ENCODE measurements at regions not wholly inside any gene's neighbourhood (a gene's known extent, or its start where the extent isn't known, plus 50 kb on each side); places are given as distances from the start of the nearest gene placed in this dataset.
"Not testable (repeated sequence)": the region's sequence is repeated elsewhere in the genome, so short reads cannot be mapped to it uniquely, and the experiment has no call there.

GRCh38 chr14:71629765-71630492 is 302.3 kb upstream of the RGS6 start:
- Histone ChIP-seq H3K4me3 (no peak overlapping the region), H3K4me1 (no peaks in the 10 kb centered on the region), H3K9me3 (no peaks in the 10 kb centered on the region), H3K27ac (no peak overlapping the region), H3K36me3 (no peaks in the 10 kb centered on the region), H3K27me3 (no peaks in the 10 kb centered on the region)
- intact Hi-C loops (cut with DNase I; ENCODE audit: low total_unique reads), result no loop called here
- TF ChIP-seq POLR2A (IDR thresholded peaks at IDR 0.05) (no peak), CTCF (IDR thresholded peaks at IDR 0.05) (no peak)
- no peak for DNase-seq

GRCh38 chr14:71631030-71631429 is 301.2 kb upstream of the RGS6 start:
- DNase-seq; H3K4me1 ChIP-seq; intact Hi-C loops (cut with DNase I; ENCODE audit: low total_unique reads); H3K4me3 ChIP-seq; H3K36me3 ChIP-seq; H3K27ac ChIP-seq; H3K9me3 ChIP-seq; H3K27me3 ChIP-seq: not testable (repeated sequence)

GRCh38 chr14:71632440-71632946 is 299.7 kb upstream of the RGS6 start:
- H3K27ac ChIP-seq, result no peak overlapping the region
- H3K4me1 ChIP-seq, result no peaks in the 10 kb centered on the region
- H3K36me3 ChIP-seq, result no peaks in the 10 kb centered on the region
- intact Hi-C loops (cut with DNase I; ENCODE audit: low total_unique reads), result no loop called here
- no peaks in the 10 kb centered on the region for H3K27me3 ChIP-seq
- DNase-seq, result no peak
- no peak for TF ChIP-seq POLR2A (IDR thresholded peaks at IDR 0.05)
- TF ChIP-seq CTCF (IDR thresholded peaks at IDR 0.05), result no peak
- no peak overlapping the region for H3K4me3 ChIP-seq
- H3K9me3 ChIP-seq, result no peaks in the 10 kb centered on the region

- DNase-seq, result no peak
- H3K27me3 ChIP-seq, result no peaks in the 10 kb centered on the region
- intact Hi-C loops (cut with DNase I; ENCODE audit: low total_unique reads), result no loop called here
- H3K4me1 ChIP-seq, result no peaks in the 10 kb centered on the region
- H3K27ac ChIP-seq, result no peak overlapping the region
- TF ChIP-seq POLR2A (IDR thresholded peaks at IDR 0.05) (no peak), CTCF (IDR thresholded peaks at IDR 0.05) (no peak)
- no peak overlapping the region for H3K4me3 ChIP-seq
- H3K9me3 ChIP-seq, result no peaks in the 10 kb centered on the region
- H3K36me3 ChIP-seq, result no peaks in the 10 kb centered on the region
These were observed 296.2 kb upstream of the RGS6 start for GRCh38 chr14:71636076-71636475.

- no peak for DNase-seq
- Histone ChIP-seq H3K27ac (no peak overlapping the region), H3K4me1 (no peaks in the 10 kb centered on the region), H3K27me3 (no peaks in the 10 kb centered on the region), H3K9me3 (no peaks in the 10 kb centered on the region), H3K36me3 (no peaks in the 10 kb centered on the region), H3K4me3 (no peak overlapping the region)
- intact Hi-C loops (cut with DNase I; ENCODE audit: low total_unique reads), result no loop called here
- TF ChIP-seq CTCF (IDR thresholded peaks at IDR 0.05) (no peak), POLR2A (IDR thresholded peaks at IDR 0.05) (no peak)
These were observed 295.3 kb upstream of the RGS6 start for GRCh38 chr14:71636820-71637471.

Data from uterus (tissue), 3 donors.